ENCODE measurements at regions not wholly inside any gene's neighbourhood (a gene's known extent, or its start where the extent isn't known, plus 50 kb on each side); places are given as distances from the start of the nearest gene placed in this dataset.
A peak's percentile ranks its signal among the peaks of the same experiment; 100 is the strongest.

GRCh38 chr6:8200255-8200654, 97.9 kb upstream of the EEF1E1 start:
- Mint-ChIP-seq H3K27me3 (ENCODE audit: insufficient read depth) (peaks cover 3% of the 10 kb centered on the region; the same call in 1 of the 2 replicates), H3K36me3 (ENCODE audit: low read depth) (no peaks in the 10 kb centered on the region)
- no peak for DNase-seq

GRCh38 chr6:8195714-8196102, 93.4 kb upstream of the EEF1E1 start:
- H3K4me3 Mint-ChIP-seq = no peak overlapping the region
- TF ChIP-seq CTCF (IDR thresholded peaks at IDR 0.05) = no peak
- H3K9me3 Mint-ChIP-seq = no peaks in the 10 kb centered on the region
- peaks cover 30% of the 10 kb centered on the region for H3K4me1 Mint-ChIP-seq (ENCODE audit: low read depth)
- no peak for DNase-seq
- H3K27ac Mint-ChIP-seq = no peak overlapping the region
- H3K27me3 Mint-ChIP-seq (ENCODE audit: insufficient read depth) = peaks cover 1% of the 10 kb centered on the region; the same call in 1 of the 2 replicates
- no peaks in the 10 kb centered on the region for H3K36me3 Mint-ChIP-seq (ENCODE audit: low read depth)

More at GRCh38 chr6:8200255-8200654, 97.9 kb upstream of the EEF1E1 start:
- Mint-ChIP-seq H3K4me1 (ENCODE audit: low read depth) (peaks cover 4% of the 10 kb centered on the region), H3K27ac (no peak overlapping the region), H3K9me3 (no peaks in the 10 kb centered on the region), H3K4me3 (no peak overlapping the region)
- TF ChIP-seq CTCF (IDR thresholded peaks at IDR 0.05) = no peak

GRCh38 chr6:8195040-8195713, 92.8 kb upstream of the EEF1E1 start:
- peaks cover 1% of the 10 kb centered on the region; the same call in 1 of the 2 replicates for H3K27me3 Mint-ChIP-seq (ENCODE audit: insufficient read depth)
- DNase-seq = no peak
- peaks cover 30% of the 10 kb centered on the region for H3K4me1 Mint-ChIP-seq (ENCODE audit: low read depth)
- H3K36me3 Mint-ChIP-seq (ENCODE audit: low read depth) = no peaks in the 10 kb centered on the region
- no peaks in the 10 kb centered on the region for H3K9me3 Mint-ChIP-seq
- peak overlapping the region; percentile 28; the same call in 1 of the 2 replicates for H3K27ac Mint-ChIP-seq
- H3K4me3 Mint-ChIP-seq = no peak overlapping the region
- peak; percentile 53 for TF ChIP-seq CTCF (IDR thresholded peaks at IDR 0.05)

DNA sequence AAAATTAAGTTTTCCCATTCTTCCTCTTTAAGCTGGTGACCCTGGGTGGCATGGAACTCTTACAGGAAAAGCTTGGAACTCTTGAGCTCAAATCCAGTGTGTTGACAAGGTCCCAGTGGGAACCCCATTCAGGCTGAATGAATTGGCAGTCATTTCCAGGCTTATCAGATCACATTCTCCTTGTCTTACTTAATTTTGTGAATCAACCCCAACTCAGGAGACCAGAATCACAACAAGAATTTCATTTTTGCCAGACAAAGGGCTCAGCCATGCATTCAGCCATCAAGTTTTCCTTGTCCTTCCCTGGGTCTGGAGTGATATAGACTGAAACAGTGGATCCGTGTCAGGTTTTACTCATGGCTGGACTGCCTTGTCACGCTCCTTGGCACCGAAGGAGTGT, 92.1 kb upstream of the EEF1E1 start:
- peaks cover 1% of the 10 kb centered on the region; the same call in 1 of the 2 replicates for H3K27me3 Mint-ChIP-seq (ENCODE audit: insufficient read depth)
- no peaks in the 10 kb centered on the region for H3K9me3 Mint-ChIP-seq
- 0 out of 2 replicates have a peak overlapping the region, but pooled peaks have one; percentile 28 for H3K27ac Mint-ChIP-seq
- TF ChIP-seq CTCF (IDR thresholded peaks at IDR 0.05) = no peak
- DNase-seq = no peak
- H3K36me3 Mint-ChIP-seq (ENCODE audit: low read depth) = no peaks in the 10 kb centered on the region
- no peak overlapping the region for H3K4me3 Mint-ChIP-seq
- H3K4me1 Mint-ChIP-seq (ENCODE audit: low read depth) = peaks cover 30% of the 10 kb centered on the region

DNA sequence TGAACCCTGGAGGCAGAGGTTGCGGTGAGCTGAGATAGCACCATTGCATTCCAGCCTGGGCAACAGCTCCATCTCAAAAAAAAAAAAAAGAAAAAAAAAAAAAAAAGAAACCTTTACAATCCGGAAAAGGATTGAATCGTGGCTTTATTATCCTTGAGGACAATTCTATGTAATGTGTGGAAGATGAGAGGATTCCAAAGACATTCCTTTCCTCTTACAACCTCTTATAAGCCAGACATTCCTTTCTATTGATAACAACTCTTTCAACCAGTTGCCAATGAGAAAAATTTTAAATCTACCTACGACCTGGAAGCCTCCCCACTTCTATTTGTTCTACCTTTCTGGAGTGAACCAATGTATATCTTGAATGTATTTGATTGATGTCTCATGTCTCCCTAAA, 91.2 kb upstream of the EEF1E1 start:
- Mint-ChIP-seq H3K27me3 (ENCODE audit: insufficient read depth) (peaks cover 1% of the 10 kb centered on the region; the same call in 1 of the 2 replicates), H3K9me3 (no peaks in the 10 kb centered on the region), H3K4me3 (no peak overlapping the region), H3K4me1 (ENCODE audit: low read depth) (peaks cover 30% of the 10 kb centered on the region), H3K36me3 (ENCODE audit: low read depth) (no peaks in the 10 kb centered on the region), H3K27ac (no peak overlapping the region)
- no peak for TF ChIP-seq CTCF (IDR thresholded peaks at IDR 0.05)
- peak; percentile 16 for DNase-seq

All from HFFc6 (cell line).